HG03159 (cell line): ENCODE measurements at regions not wholly inside any gene's neighbourhood (a gene's known extent, or its start where the extent isn't known, plus 50 kb on each side); places are given as distances from the start of the nearest gene placed in this dataset.

ENCODE experiments used
- ATAC-seq: cut with Tn5 transposase; IDR thresholded peaks from one replicate; pipeline ENCODE4 v1.9.1; 2021; ENCODE audit warnings: mild to moderate bottlenecking, moderate library complexity; ENCODE audit not compliant: unreplicated experiment

- peak; percentile 95 for ATAC-seq
These were observed 185.1 kb downstream of the CLIC5 start for GRCh38 chr6:45830441-45831139.

DNA sequence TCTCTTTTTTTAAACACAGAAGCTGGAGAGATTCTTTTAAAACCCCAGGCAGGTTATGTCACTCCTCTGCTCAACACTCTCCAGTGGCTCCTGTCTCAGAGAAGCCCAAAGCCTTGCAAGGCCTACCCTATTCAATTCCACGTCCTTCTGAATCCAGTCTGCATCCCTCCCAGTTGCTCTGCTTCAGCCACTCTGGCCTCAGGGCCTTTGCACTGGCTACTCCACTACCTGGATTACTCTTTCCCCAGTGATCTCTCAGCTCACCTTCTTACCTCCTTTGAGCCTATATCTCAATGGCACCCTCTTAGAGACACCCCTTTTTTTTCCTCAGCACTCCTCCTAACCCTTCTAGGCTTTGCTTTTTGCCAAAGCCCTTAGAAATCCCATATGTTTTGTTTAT lies 185.8 kb downstream of the CLIC5 start:
- ATAC-seq, result no peak

DNA sequence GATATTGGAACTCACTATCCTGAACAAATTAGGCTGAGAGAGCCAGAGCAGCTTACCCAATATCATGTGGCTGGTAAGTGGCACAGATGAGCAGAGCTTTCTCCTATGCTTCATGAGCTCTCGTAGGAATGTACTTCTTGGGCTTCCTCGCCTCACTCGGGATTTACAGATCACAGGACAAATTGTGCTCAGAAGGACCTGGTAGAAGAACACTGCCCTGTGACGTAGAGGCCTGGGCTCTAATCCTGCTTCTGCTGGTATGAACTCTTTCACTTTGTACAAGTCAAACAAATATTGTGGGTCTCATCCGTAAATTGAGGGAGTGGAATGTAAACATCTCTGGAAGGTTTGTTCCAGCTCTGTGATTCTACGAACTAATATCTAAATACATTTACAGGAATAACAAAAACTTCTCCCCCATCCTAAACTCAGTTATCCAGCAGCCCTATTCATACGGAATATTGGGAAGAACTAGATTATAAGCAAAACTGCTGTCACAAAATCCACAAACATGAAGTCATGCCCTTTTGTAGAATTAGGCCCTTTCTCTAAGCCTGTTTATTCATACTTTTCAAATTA lies 187.6 kb downstream of the CLIC5 start:
- no peak for ATAC-seq

DNA sequence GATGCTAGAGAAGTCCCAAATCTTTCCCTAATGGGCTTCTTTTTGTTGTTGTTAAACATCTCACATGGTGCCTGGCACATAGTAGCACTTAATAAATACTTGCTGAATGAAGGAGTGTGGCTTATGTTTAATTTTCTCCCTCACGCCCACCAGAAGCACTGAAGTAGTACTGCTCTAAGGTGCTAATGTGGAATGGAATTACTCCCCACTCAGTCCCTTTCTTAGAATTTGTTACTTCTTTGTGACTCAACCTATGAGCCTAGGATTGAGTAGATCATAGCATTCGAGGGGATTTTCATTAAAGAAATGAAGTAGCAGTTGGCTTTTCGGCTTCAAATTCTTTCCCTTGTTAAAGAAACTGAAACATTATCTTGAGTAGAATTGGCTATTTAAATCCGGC lies 192.8 kb downstream of the CLIC5 start:
- ATAC-seq, result no peak

DNA sequence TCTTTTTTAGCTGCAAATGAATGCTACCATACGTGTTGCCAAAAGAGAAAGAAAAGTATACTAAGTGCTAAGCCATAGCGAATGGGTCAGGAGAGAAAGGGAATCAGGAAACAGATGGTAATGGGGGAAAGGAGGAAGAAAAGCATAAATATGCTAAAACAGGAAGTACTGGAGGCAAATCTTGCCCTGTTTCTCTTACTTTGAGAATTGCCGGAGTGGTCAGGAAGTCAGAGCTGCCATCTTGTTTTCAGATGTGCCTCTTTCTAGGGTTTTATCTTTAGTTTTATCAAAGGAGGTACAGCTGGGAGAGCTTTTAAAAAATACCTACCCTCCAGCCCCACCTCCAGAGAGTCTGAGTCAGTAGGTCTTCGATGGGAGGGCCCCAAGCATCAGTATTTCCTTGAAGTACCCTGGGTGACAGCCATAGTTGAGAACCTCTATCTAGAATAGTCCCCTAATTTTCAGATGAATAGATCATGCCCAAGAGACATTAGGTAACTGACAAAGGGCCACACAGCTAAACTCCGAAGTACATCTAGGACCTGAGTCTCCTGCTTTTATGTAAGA lies 193.3 kb downstream of the CLIC5 start:
- no peak for ATAC-seq

- no peak for ATAC-seq
These were observed 197.0 kb downstream of the CLIC5 start for GRCh38 chr6:45818655-45819054.

- ATAC-seq, result no peak
These were observed 198.9 kb downstream of the CLIC5 start for GRCh38 chr6:45816674-45817297.

DNA sequence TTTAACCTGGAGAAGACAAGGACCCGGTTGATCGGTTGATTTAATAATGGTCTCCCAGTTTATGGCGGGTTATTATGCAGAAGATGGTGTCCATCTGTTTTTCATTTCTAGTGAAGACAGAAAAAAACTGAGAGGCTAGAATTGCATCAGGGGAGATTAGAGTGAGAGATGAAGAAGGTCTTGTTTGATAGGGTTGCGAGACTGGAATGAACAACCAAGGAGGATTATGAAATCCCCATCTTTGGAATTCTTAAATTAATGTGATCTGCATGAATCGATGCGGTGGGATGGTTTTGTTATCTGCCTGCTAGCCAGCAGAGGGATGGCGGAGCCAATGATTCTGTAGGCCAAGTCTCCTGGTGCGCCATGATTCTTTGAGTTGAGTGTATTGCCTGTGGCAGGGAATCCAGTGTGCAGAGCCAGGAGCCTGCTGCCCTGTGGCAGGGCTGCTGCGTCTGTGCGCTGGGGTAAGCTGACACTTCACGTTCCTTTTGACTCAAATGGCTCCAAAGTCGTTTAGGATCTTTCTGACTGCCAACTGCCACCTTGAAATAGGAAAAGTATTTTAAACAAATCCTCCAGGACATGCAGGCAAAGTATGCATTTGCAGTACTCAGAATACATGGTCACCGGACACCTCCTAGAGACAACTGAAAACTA lies 200.1 kb downstream of the CLIC5 start:
- ATAC-seq, result no peak

GRCh38 chr6:45814772-45815171 lies 200.9 kb downstream of the CLIC5 start:
- ATAC-seq, result no peak

GRCh38 chr6:45813943-45814342 lies 201.7 kb downstream of the CLIC5 start:
- no peak for ATAC-seq

DNA sequence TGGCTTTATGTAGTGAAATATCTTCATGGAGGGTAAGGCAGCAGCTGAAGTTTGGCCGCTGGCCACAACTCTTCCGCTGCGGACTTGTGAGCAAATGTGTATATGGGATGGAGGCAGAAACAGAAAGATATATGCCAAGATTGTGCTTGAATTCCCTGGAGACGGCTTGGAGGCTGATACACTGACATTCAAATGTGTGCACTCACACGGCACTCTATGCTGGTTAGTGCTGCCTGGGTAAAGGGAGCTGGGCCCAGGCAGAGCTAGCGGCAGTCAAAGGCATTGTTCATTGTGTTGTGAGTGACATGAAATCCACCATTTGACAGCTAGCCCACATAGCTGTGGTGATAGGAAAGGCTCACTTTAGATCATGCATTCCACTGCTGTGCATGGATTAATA lies 202.7 kb downstream of the CLIC5 start:
- ATAC-seq, result no peak

GRCh38 chr6:45808917-45809316 lies 206.7 kb downstream of the CLIC5 start:
- no peak for ATAC-seq

DNA sequence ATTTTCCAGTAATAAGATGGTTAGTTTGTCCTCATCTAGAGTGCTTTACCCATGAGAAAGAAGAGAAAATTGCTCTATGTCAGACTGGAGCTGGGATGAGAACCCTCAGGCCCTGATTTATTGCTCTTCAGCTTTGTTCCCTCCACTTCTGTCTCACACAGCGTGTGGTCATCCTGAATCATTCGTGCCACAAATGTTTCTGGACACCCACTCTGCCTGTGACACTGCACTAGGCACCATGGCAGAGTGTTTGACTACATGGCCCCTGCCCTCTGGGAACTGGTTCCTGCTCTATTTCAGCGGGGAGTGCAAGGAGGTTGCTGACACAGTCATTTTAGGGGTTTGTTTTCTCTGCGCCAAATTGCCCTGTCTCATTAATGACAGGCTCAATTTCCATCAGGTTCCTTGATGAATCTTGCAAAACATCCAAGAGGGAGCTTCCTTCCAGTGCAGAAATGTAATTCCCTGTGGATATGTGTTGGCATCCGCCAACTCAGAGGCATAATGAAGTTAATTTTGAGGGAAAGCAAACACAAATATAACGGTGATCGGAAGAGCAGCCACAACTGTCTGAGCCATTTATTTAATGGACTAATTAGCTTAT lies 207.5 kb downstream of the CLIC5 start:
- no peak for ATAC-seq

- no peak for ATAC-seq
These were observed 208.2 kb downstream of the CLIC5 start for GRCh38 chr6:45807311-45808041.

DNA sequence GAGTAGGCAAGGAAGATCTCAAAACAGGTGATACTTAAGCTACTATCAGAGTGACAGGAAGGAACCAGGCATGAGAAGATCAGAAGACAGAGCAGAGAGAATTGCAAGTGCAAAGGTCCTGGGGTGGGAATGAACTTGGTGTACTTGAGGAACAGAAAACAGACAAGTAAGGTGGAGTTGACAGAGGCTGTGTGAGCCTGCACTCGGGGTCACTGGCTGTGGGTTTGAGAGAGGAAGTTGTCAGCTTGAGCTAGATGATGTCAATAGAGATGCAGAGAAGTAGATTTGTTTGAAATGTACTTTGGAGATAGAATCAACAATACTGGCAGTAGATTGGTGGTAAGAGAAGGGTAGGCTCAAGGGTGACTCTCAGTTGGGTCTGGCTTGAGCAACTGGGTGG lies 209.5 kb downstream of the CLIC5 start:
- no peak for ATAC-seq

- ATAC-seq, result no peak
These were observed 212.6 kb downstream of the CLIC5 start for GRCh38 chr6:45803071-45803470.

DNA sequence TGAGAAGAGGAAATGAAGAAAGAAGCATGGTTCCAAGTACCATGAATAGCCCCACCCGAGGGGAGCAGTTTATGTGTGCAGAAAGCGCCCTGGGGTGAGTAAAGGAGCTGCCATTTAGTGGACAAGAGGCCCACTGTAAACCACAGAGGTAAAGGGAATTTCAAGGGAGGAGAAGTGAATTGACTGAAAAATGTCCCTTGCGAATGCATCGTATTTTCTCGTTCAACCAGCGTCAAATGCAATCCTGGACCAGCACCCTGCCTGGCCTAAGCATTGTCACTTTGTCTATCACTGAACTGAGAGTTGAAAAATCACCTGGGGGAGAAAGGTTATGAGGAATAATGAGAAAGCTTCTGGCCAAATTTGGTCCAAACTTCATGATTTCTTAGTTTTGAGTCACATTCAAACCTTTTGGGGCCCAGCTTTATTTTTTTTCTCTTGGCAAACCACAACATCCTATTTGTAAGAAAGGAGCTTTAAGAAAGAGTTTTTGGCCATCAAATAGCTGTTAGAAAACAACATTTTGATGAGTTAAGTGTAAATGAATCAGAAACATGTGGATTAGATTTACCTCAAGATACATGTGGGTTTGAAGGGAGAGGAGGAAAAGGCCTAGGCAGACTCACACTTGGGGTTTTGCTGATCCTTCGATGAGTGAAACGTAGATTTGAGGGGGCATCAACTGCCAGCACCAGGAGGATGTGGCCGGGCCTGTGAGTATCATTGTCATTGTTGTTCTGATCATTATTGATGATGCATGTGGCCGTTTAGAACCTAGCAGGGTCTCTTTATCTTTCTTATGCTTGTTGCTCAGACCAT lies 214.0 kb downstream of the CLIC5 start:
- no peak for ATAC-seq

GRCh38 chr6:45800911-45801310 lies 214.7 kb downstream of the CLIC5 start:
- no peak for ATAC-seq

DNA sequence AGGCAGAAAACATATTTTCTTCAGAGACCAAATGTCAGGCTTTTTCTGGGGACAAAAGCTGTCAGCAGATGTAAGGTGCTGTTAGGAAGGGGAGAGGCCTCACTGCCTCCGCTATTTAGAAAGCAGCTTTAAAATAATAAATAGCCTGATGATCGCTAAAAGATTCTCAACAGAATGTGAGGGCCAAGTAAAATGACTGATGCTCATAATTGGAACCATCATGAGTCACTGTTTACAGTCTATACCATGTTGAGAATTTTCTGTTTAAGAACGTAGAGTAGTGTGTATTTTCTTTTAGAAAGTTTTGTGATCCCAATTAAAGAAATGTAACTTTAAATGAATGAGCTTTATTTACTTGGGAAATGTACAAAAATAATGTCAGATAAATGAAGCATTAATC lies 220.0 kb downstream of the CLIC5 start:
- ATAC-seq, result no peak

DNA sequence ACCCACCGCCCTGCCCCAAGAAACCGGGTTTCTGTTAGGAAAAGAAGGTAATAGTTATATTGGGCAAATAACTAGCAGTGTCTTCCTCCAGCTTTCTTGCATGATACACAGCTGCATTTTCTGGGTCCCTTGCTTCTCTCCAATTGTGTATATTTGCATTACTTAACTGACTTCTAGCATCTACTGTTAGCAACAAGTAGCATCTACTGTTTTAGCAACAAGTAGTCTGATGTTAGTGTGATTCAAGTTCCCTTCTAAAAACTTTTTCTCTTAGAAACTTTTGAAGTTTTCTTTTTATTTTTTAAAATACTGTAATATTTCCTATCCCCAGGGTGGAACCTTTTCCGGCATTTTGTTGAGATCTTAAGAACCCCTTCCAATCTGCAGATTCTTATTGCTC lies 221.2 kb downstream of the CLIC5 start:
- ATAC-seq, result no peak
